BJ (cell line): ENCODE measurements at regions not wholly inside any gene's neighbourhood (a gene's known extent, or its start where the extent isn't known, plus 50 kb on each side); places are given as distances from the start of the nearest gene placed in this dataset.

Experiments used
- CTCF ChIA-PET: fragments of 350-600 bp; formaldehyde crosslinking; extraction: SDS; loops from one replicate; lab custom pipeline; 2021; ENCODE audit warnings: antibody characterized with exemption, inconsistent platforms; lab: Yijun Ruan, JAX
- POLR2A ChIA-PET: fragments of 300-600 bp; sonication (Branson Sonifier 250); formaldehyde crosslinking; extraction: SDS; loops from one replicate; lab custom pipeline; 2021; ENCODE audit warnings: antibody characterized with exemption; lab: Charles Lee
- DNase-seq: peaks from one replicate; pipeline ENCODE4 v3.0.0-alpha.2; 2011; ENCODE audit warnings: low read depth
- H3K27me3 ChIP-seq: 2 replicates; pipeline ENCODE4 v1.6.0; 2011; ENCODE audit warnings: low read length; ENCODE audit not compliant: control insufficient read depth, insufficient read depth
- H3K36me3 ChIP-seq: 2 replicates; pipeline ENCODE4 v1.5.1; 2011; ENCODE audit warnings: low read length; ENCODE audit not compliant: control insufficient read depth, insufficient read depth
- H3K4me3 ChIP-seq: 2 replicates; pipeline ENCODE4 v1.5.1; 2011; ENCODE audit warnings: low read depth, mild to moderate bottlenecking, control low read depth, low read length
- TF ChIP-seq, protein P1 (sequence below): IDR thresholded peaks from 2 replicates; pipeline ENCODE4 v1.5.1; 2011; ENCODE audit warnings: low read depth, mild to moderate bottlenecking, control low read depth, inconsistent platforms, low read length, moderate library complexity; ENCODE audit not compliant: insufficient read depth

DNA sequence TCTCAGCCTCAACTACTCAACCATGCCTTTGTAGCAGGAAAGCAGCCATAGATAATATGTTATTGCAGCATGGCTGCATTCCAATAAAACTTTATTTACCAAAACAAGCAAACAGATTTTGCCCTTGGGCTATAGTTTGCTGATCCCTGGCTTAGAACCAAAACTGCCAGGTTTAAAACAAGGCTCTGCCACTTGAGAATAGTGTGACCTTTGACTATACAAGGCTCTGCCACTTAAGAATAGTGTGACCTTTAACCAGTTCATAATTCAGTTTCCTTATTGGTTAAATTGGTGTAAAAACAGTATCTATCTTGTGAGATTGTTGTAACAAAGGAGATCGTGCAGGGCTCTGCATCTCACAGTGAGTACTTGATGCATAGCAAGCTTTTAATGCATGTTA lies 217.3 kb upstream of the MTNR1B start:
- POLR2A ChIA-PET, result no interaction called here
- no peaks in the 10 kb centered on the region for H3K27me3 ChIP-seq
- H3K4me3 ChIP-seq, result no peak overlapping the region
- CTCF ChIA-PET, result no interaction called here
- no peaks in the 10 kb centered on the region for H3K36me3 ChIP-seq
- TF ChIP-seq, protein P1, sequence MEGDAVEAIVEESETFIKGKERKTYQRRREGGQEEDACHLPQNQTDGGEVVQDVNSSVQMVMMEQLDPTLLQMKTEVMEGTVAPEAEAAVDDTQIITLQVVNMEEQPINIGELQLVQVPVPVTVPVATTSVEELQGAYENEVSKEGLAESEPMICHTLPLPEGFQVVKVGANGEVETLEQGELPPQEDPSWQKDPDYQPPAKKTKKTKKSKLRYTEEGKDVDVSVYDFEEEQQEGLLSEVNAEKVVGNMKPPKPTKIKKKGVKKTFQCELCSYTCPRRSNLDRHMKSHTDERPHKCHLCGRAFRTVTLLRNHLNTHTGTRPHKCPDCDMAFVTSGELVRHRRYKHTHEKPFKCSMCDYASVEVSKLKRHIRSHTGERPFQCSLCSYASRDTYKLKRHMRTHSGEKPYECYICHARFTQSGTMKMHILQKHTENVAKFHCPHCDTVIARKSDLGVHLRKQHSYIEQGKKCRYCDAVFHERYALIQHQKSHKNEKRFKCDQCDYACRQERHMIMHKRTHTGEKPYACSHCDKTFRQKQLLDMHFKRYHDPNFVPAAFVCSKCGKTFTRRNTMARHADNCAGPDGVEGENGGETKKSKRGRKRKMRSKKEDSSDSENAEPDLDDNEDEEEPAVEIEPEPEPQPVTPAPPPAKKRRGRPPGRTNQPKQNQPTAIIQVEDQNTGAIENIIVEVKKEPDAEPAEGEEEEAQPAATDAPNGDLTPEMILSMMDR, result no peak
- DNase-seq, result no peak

DNA sequence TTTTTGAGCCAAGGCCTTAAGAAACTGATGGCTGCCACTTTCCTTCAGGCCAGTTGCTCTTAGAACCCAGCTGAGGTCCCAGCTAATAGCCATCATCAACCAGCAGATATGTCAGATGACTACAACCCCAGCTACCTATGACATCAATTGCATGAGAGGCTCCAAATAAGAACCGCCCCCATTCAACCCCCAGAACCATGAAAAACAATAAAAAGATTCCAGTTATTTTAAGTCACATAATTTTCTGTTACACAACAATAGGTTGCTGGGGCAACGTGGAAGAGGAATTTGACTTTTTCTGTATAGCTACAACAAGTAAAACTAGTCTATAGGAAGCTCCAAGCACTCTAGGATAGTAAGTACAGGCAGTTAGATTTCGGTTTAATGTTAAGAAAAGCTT lies 216.3 kb upstream of the MTNR1B start:
- ChIA-PET CTCF (no interaction called here), POLR2A (no interaction called here)
- H3K4me3 ChIP-seq, result no peak overlapping the region
- no peaks in the 10 kb centered on the region for H3K27me3 ChIP-seq
- no peak for DNase-seq
- H3K36me3 ChIP-seq, result no peaks in the 10 kb centered on the region
- TF ChIP-seq, protein P1, result no peak

DNA sequence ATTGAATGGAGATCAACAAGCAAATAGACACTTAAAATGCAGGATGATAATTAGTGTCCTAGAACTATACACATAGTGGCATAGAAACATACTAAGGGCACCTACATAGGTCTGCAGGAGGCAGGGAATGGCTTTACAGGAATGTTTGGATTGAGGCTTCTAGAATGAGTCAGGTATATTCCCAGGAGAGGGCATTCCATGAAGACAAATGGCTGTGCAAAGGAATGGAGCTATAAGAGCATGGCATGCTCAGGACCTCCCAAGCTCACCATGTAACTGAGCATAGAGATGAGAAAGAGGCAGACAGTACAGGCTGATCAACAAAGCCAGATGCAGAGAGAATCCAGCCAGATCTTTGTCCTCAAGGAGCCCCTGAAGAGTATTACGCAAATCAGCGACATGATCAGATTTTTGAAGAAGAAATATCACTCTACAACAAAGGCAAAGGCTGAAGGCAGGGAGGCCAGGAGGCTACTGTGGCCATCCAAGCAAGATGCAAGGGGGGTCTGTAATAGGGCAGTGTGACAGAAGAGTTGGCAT lies 211.1 kb upstream of the MTNR1B start:
- CTCF ChIA-PET, result no interaction called here
- POLR2A ChIA-PET, result no interaction called here
- DNase-seq, result no peak
- Histone ChIP-seq H3K27me3 (no peaks in the 10 kb centered on the region), H3K36me3 (no peaks in the 10 kb centered on the region), H3K4me3 (no peak overlapping the region)
- TF ChIP-seq, protein P1, result no peak

GRCh38 chr11:92759571-92760214 lies 209.8 kb upstream of the MTNR1B start:
- CTCF ChIA-PET, result no interaction called here
- POLR2A ChIA-PET, result no interaction called here
- Histone ChIP-seq H3K4me3 (no peak overlapping the region), H3K36me3 (no peaks in the 10 kb centered on the region), H3K27me3 (no peaks in the 10 kb centered on the region)
- DNase-seq, result no peak
- TF ChIP-seq, protein P1, result no peak

GRCh38 chr11:92762121-92762540 lies 207.3 kb upstream of the MTNR1B start:
- POLR2A ChIA-PET, result no interaction called here
- CTCF ChIA-PET, result no interaction called here
- no peaks in the 10 kb centered on the region for H3K36me3 ChIP-seq
- no peak overlapping the region for H3K4me3 ChIP-seq
- no peak for DNase-seq
- no peaks in the 10 kb centered on the region for H3K27me3 ChIP-seq
- TF ChIP-seq, protein P1, result no peak
